WTC11 (cell line): ENCODE measurements at regions not wholly inside any gene's neighbourhood (a gene's known extent, or its start where the extent isn't known, plus 50 kb on each side); places are given as distances from the start of the nearest gene placed in this dataset.

Source experiments
- ATAC-seq: fragments of 200-7000 bp; cut with Tn5 transposase; 2 replicates; pipeline ENCODE4 v1.10.0; 2021; ENCODE audit warnings: mild to moderate bottlenecking, moderate library complexity
- CTCF ChIA-PET: fragments of 300-600 bp; sonication (Branson Sonifier 250); formaldehyde crosslinking; loops from one replicate; lab custom pipeline; 2021; ENCODE audit warnings: antibody characterized with exemption; lab: Charles Lee
- POLR2A ChIA-PET: fragments of 350-600 bp; sonication (Branson Sonifier 250); formaldehyde crosslinking; loops from one replicate; lab custom pipeline; 2021; ENCODE audit warnings: antibody characterized with exemption; lab: Charles Lee
- DNase-seq: peaks from one replicate; pipeline ENCODE4 v3.0.0; 2021; ENCODE audit warnings: low spot score
- H3K27ac Mint-ChIP-seq: 2 replicates; pipeline ENCODE4 v1.8.0; 2021; ENCODE audit warnings: mixed read lengths
- H3K27me3 Mint-ChIP-seq: 2 replicates; pipeline ENCODE4 v1.8.0; 2021; ENCODE audit warnings: low read depth, mild to moderate bottlenecking, moderate library complexity, mixed read lengths
- H3K36me3 Mint-ChIP-seq: 2 replicates; pipeline ENCODE4 v1.8.0; 2021; ENCODE audit warnings: mixed read lengths
- H3K4me1 Mint-ChIP-seq: 2 replicates; pipeline ENCODE4 v1.8.0; 2022; ENCODE audit warnings: mixed read lengths
- H3K4me3 Mint-ChIP-seq: 2 replicates; pipeline ENCODE4 v1.8.0; 2021; ENCODE audit warnings: mild to moderate bottlenecking, moderate library complexity, mixed read lengths
- H3K9me3 Mint-ChIP-seq: 2 replicates; pipeline ENCODE4 v1.8.0; 2021; ENCODE audit warnings: mixed read lengths
- ATF1 ChIP-seq: sonication (generic); formaldehyde crosslinking; IDR thresholded peaks from 2 replicates; pipeline ENCODE4 v1.8.1; 2023; ENCODE audit warnings: mild to moderate bottlenecking, moderate library complexity, missing genetic modification reagents
- CBFB ChIP-seq: sonication (generic); formaldehyde crosslinking; IDR thresholded peaks from 2 replicates; pipeline ENCODE4 v1.8.1; 2022; ENCODE audit warnings: mild to moderate bottlenecking, low read depth, missing genetic modification reagents
- CREB1 ChIP-seq: sonication (generic); formaldehyde crosslinking; IDR thresholded peaks from 2 replicates; pipeline ENCODE4 v1.8.0; 2023; ENCODE audit warnings: mild to moderate bottlenecking, missing genetic modification reagents
- EMX1 ChIP-seq: fragments of 250-450 bp; sonication (Bioruptor Pico); IDR thresholded peaks from 2 replicates; pipeline ENCODE4 v1.8.0; 2021; ENCODE audit warnings: mild to moderate bottlenecking
- FOXK1 ChIP-seq: sonication (generic); formaldehyde crosslinking; IDR thresholded peaks from 2 replicates; pipeline ENCODE4 v1.8.0; 2022; ENCODE audit warnings: mild to moderate bottlenecking, moderate library complexity, missing genetic modification reagents
- FOXP1 ChIP-seq: sonication (generic); formaldehyde crosslinking; IDR thresholded peaks from 2 replicates; pipeline ENCODE4 v1.8.0; 2022; ENCODE audit warnings: missing genetic modification reagents, mild to moderate bottlenecking, moderate library complexity, borderline replicate concordance
- GRHL2 ChIP-seq: fragments of 250-450 bp; sonication (Bioruptor Pico); IDR thresholded peaks from 2 replicates; pipeline ENCODE4 v1.8.0; 2022; ENCODE audit warnings: mild to moderate bottlenecking, moderate library complexity; ENCODE audit not compliant: insufficient replicate concordance, severe bottlenecking
- NFE2L1 ChIP-seq: sonication (generic); formaldehyde crosslinking; IDR thresholded peaks from 2 replicates; pipeline ENCODE4 v1.8.1; 2023; ENCODE audit warnings: missing genetic modification reagents
- NR2C2 ChIP-seq: sonication (generic); formaldehyde crosslinking; IDR thresholded peaks from 2 replicates; pipeline ENCODE4 v1.8.0; 2022; ENCODE audit warnings: mild to moderate bottlenecking, missing genetic modification reagents
- ZNF121 ChIP-seq: sonication (generic); formaldehyde crosslinking; IDR thresholded peaks from 2 replicates; pipeline ENCODE4 v1.8.0; 2023; ENCODE audit warnings: missing genetic modification reagents
- ZNF416 ChIP-seq: fragments of 250-450 bp; sonication (Bioruptor Pico); IDR thresholded peaks from 2 replicates; pipeline ENCODE4 v1.9.0; 2021; ENCODE audit warnings: mild to moderate bottlenecking, inconsistent platforms
- ZNF423 ChIP-seq: fragments of 250-450 bp; sonication (Bioruptor Pico); IDR thresholded peaks from 2 replicates; pipeline ENCODE4 v2.1.2; 2022; ENCODE audit warnings: mild to moderate bottlenecking, moderate library complexity
- TF ChIP-seq, protein P1 (sequence below): sonication (generic); formaldehyde crosslinking; IDR thresholded peaks from 2 replicates; pipeline ENCODE4 v1.8.0; 2023; ENCODE audit warnings: mild to moderate bottlenecking, missing genetic modification reagents
- TF ChIP-seq, protein P2 (sequence below): fragments of 250-450 bp; sonication (Bioruptor Pico); IDR thresholded peaks from 2 replicates; pipeline ENCODE4 v1.9.0; 2021; ENCODE audit warnings: mild to moderate bottlenecking
- TF ChIP-seq, protein P3 (sequence below): sonication (generic); formaldehyde crosslinking; IDR thresholded peaks from 2 replicates; pipeline ENCODE4 v1.8.1; 2022; ENCODE audit warnings: missing genetic modification reagents, borderline replicate concordance
- TF ChIP-seq, protein P4 (sequence below): sonication (generic); formaldehyde crosslinking; conservative IDR thresholded peaks from 2 replicates; pipeline ENCODE4 v1.8.1; 2023; ENCODE audit warnings: mild to moderate bottlenecking, low read depth, missing genetic modification reagents, moderate library complexity
- TF ChIP-seq, protein P5 (sequence below): sonication (generic); formaldehyde crosslinking; IDR thresholded peaks from 2 replicates; pipeline ENCODE4 v1.8.1; 2023; ENCODE audit warnings: mild to moderate bottlenecking, moderate library complexity, missing genetic modification reagents

DNA sequence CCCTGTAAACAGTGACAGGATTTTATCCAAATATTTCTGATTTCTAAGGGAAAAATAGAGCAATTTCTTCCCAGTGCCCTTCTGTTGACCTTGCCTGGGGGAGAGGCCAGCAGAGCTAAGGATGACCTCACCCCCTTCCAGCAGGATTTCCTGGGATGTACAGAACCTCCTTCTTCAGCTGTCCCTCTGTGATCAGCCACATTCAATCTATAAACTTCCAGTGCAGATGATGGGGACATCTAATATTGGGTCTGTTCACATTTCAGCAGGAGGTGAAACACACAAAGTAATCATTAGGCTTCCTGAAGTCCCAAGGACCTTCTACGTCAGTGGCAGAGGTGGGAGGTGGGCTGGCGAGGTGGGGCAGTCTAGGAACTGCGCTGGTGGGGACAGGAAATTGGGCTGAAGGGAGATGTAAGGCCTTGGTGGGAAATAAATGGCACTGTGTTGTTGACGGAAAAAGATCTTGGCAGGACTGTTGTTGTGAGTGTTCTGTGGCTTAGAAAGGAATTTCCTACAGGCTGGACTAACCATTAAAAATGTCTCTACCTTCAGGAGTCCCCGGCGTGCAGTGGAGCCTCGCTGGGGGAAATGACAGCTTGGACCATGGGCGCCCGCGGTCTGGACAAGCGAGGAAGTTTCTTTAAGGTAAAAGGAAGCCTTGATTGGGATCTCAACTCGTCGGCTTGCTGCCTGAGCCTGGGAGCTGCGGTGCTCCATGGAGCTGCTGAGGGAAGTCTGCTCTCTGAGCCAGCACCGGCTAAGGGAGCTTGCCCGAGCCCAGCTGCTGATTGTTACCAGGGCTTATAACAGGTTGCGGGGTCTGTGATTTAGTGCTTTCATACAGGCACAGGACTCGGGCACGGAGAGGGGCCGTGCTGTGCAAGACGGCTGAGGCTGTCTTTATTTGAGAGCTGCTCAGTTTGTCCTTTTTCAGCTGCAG is 127.9 kb upstream of the NAA20 start (continued):
- TF ChIP-seq ZNF416 (CRISPR knock-in tag) (no peak), ZNF121 (CRISPR knock-in tag) (no peak)

DNA sequence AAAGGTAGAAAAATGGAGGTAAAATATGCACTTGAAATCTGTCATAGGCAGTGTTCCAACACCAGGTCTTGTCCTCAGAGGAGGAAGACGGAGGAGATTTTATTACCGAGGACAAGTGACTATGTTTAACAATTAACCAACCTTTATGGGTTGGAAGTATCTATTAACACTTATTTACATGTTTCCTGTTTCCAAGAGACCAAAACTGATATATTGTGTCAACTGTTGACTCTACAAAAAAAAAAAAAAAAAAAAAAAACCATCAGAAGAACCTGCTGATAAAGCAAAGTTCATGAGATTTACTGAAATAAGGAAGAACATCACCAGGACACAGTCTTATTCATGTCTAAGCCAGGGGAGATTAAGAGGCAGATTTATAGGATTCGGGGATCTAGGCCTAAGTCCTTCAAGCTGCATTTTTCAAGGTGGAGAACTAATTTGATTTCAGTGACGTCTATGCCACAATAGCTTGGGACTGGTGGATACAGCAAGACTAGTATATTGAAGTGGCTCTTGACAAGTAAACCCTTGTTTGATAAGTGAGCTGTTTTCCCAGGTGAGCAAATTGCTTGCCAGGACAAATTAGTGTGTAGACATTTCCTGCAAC is 126.6 kb upstream of the NAA20 start:
- no peak overlapping the region for H3K27ac Mint-ChIP-seq
- peaks cover 5% of the 10 kb centered on the region for H3K4me1 Mint-ChIP-seq
- ATAC-seq (no peak), DNase-seq (no peak)
- ChIA-PET CTCF (interaction anchor here (1.3 kb wide), 1 partner anchor 107 kb away, joined by 3 read pairs; no protein-coding TSS in a partner anchor), POLR2A (no interaction called here)
- 0 out of 2 replicates have a peak, but pooled peaks cover 4% of the 10 kb centered on the region for H3K9me3 Mint-ChIP-seq
- no peaks in the 10 kb centered on the region for H3K36me3 Mint-ChIP-seq
- no peak for TF ChIP-seq CBFB (CRISPR knock-in tag)
- TF ChIP-seq, protein P1, sequence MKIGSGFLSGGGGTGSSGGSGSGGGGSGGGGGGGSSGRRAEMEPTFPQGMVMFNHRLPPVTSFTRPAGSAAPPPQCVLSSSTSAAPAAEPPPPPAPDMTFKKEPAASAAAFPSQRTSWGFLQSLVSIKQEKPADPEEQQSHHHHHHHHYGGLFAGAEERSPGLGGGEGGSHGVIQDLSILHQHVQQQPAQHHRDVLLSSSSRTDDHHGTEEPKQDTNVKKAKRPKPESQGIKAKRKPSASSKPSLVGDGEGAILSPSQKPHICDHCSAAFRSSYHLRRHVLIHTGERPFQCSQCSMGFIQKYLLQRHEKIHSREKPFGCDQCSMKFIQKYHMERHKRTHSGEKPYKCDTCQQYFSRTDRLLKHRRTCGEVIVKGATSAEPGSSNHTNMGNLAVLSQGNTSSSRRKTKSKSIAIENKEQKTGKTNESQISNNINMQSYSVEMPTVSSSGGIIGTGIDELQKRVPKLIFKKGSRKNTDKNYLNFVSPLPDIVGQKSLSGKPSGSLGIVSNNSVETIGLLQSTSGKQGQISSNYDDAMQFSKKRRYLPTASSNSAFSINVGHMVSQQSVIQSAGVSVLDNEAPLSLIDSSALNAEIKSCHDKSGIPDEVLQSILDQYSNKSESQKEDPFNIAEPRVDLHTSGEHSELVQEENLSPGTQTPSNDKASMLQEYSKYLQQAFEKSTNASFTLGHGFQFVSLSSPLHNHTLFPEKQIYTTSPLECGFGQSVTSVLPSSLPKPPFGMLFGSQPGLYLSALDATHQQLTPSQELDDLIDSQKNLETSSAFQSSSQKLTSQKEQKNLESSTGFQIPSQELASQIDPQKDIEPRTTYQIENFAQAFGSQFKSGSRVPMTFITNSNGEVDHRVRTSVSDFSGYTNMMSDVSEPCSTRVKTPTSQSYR (CRISPR knock-in tag) = no peak
- TF ChIP-seq, protein P2, sequence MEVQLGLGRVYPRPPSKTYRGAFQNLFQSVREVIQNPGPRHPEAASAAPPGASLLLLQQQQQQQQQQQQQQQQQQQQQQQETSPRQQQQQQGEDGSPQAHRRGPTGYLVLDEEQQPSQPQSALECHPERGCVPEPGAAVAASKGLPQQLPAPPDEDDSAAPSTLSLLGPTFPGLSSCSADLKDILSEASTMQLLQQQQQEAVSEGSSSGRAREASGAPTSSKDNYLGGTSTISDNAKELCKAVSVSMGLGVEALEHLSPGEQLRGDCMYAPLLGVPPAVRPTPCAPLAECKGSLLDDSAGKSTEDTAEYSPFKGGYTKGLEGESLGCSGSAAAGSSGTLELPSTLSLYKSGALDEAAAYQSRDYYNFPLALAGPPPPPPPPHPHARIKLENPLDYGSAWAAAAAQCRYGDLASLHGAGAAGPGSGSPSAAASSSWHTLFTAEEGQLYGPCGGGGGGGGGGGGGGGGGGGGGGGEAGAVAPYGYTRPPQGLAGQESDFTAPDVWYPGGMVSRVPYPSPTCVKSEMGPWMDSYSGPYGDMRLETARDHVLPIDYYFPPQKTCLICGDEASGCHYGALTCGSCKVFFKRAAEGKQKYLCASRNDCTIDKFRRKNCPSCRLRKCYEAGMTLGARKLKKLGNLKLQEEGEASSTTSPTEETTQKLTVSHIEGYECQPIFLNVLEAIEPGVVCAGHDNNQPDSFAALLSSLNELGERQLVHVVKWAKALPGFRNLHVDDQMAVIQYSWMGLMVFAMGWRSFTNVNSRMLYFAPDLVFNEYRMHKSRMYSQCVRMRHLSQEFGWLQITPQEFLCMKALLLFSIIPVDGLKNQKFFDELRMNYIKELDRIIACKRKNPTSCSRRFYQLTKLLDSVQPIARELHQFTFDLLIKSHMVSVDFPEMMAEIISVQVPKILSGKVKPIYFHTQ (CRISPR knock-in tag) = no peak
- TF ChIP-seq CREB1 = no peak
- TF ChIP-seq ZNF416 (CRISPR knock-in tag) = no peak
- TF ChIP-seq GRHL2 = no peak
- H3K4me3 Mint-ChIP-seq = no peak overlapping the region
- H3K27me3 Mint-ChIP-seq = 0 out of 2 replicates have a peak, but pooled peaks cover 2% of the 10 kb centered on the region

DNA sequence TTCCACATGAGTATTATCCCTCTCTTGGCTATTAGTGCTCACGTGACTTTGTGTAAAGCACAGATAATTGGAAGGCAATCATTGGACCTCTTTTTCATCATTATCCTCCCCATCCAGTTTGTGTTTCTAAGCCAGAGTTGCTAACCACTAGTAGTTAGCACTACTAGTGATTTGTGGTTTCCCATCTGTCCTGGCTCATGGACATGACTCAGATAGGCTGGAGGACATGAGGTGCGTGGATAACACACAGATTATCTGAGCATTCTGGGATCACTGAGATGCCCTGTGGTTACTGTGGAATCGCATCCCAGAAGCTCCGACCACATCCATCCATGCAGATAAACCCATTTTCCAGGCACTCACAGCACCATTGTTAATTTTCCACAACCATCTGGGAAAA is 123.8 kb upstream of the NAA20 start:
- no peak for TF ChIP-seq FOXK1 (CRISPR knock-in tag)
- no peak for TF ChIP-seq ZNF423 (CRISPR knock-in tag)
- no peak for TF ChIP-seq NFE2L1
- Mint-ChIP-seq H3K36me3 (no peaks in the 10 kb centered on the region), H3K9me3 (peaks cover 9% of the 10 kb centered on the region), H3K4me1 (no peaks in the 10 kb centered on the region), H3K4me3 (no peak overlapping the region), H3K27ac (no peak overlapping the region), H3K27me3 (0 out of 2 replicates have a peak, but pooled peaks cover 2% of the 10 kb centered on the region)
- DNase-seq = no peak
- ATAC-seq = no peak
- ChIA-PET CTCF (no interaction called here), POLR2A (no interaction called here)

DNA sequence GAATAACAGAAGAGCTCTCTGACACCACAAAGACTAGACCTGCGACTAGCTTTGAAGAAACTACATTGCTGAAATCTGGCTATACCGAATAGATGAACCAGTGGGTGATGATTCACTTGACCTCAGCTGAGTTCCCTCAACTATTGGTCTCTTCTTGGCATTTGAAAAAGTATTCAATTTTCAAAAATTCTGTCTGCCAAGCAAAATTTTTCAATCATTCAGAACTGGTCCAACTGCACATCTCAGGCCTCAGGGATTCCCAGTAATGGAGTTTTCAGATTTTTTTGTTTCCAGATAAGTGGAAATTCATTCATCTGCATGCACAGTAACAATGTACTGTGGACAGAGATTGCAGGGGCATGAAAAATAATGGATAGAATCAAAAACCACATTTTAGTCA is 121.4 kb upstream of the NAA20 start:
- Mint-ChIP-seq H3K36me3 (peaks cover 11% of the 10 kb centered on the region), H3K4me1 (no peaks in the 10 kb centered on the region), H3K9me3 (peaks cover 24% of the 10 kb centered on the region)
- TF ChIP-seq FOXK1 (CRISPR knock-in tag) (no peak), FOXP1 (CRISPR knock-in tag) (no peak), NR2C2 (no peak), EMX1 (CRISPR knock-in tag) (no peak), NFE2L1 (no peak), ATF1 (CRISPR knock-in tag) (no peak)
- TF ChIP-seq, protein P3, sequence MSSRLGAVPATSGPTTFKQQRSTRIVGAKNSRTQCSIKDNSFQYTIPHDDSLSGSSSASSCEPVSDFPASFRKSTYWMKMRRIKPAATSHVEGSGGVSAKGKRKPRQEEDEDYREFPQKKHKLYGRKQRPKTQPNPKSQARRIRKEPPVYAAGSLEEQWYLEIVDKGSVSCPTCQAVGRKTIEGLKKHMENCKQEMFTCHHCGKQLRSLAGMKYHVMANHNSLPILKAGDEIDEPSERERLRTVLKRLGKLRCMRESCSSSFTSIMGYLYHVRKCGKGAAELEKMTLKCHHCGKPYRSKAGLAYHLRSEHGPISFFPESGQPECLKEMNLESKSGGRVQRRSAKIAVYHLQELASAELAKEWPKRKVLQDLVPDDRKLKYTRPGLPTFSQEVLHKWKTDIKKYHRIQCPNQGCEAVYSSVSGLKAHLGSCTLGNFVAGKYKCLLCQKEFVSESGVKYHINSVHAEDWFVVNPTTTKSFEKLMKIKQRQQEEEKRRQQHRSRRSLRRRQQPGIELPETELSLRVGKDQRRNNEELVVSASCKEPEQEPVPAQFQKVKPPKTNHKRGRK (CRISPR knock-in tag) = no peak
- TF ChIP-seq, protein P4, sequence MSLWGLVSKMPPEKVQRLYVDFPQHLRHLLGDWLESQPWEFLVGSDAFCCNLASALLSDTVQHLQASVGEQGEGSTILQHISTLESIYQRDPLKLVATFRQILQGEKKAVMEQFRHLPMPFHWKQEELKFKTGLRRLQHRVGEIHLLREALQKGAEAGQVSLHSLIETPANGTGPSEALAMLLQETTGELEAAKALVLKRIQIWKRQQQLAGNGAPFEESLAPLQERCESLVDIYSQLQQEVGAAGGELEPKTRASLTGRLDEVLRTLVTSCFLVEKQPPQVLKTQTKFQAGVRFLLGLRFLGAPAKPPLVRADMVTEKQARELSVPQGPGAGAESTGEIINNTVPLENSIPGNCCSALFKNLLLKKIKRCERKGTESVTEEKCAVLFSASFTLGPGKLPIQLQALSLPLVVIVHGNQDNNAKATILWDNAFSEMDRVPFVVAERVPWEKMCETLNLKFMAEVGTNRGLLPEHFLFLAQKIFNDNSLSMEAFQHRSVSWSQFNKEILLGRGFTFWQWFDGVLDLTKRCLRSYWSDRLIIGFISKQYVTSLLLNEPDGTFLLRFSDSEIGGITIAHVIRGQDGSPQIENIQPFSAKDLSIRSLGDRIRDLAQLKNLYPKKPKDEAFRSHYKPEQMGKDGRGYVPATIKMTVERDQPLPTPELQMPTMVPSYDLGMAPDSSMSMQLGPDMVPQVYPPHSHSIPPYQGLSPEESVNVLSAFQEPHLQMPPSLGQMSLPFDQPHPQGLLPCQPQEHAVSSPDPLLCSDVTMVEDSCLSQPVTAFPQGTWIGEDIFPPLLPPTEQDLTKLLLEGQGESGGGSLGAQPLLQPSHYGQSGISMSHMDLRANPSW (CRISPR knock-in tag) = no peak
- TF ChIP-seq, protein P5, sequence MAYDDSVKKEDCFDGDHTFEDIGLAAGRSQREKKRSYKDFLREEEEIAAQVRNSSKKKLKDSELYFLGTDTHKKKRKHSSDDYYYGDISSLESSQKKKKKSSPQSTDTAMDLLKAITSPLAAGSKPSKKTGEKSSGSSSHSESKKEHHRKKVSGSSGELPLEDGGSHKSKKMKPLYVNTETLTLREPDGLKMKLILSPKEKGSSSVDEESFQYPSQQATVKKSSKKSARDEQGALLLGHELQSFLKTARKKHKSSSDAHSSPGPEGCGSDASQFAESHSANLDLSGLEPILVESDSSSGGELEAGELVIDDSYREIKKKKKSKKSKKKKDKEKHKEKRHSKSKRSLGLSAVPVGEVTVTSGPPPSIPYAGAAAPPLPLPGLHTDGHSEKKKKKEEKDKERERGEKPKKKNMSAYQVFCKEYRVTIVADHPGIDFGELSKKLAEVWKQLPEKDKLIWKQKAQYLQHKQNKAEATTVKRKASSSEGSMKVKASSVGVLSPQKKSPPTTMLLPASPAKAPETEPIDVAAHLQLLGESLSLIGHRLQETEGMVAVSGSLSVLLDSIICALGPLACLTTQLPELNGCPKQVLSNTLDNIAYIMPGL (CRISPR knock-in tag) = no peak

More for the DNA sequence above, 121.4 kb upstream of the NAA20 start:
- DNase-seq (no peak), ATAC-seq (no peak)
- POLR2A ChIA-PET = no interaction called here
- CTCF ChIA-PET = no interaction called here
- Mint-ChIP-seq H3K27me3 (0 out of 2 replicates have a peak, but pooled peaks cover 2% of the 10 kb centered on the region), H3K4me3 (no peak overlapping the region), H3K27ac (no peak overlapping the region)
